ENCODE measurements at regions not wholly inside any gene's neighbourhood (a gene's known extent, or its start where the extent isn't known, plus 50 kb on each side); places are given as distances from the start of the nearest gene placed in this dataset.
A peak's percentile ranks its signal among the peaks of the same experiment; 100 is the strongest.
"Not testable (repeated sequence)": the region's sequence is repeated elsewhere in the genome, so short reads cannot be mapped to it uniquely, and the experiment has no call there.

- DNase-seq (ENCODE audit: extremely low read depth in 1 of 11, low read depth in 9 of 11, low spot score in 4 of 11), result no peak
These were observed 104.7 kb upstream of the GSE1 start for GRCh38 chr16:85508388-85508787.

GRCh38 chr16:85508993-85509392, 104.1 kb upstream of the GSE1 start:
- no peak for DNase-seq (ENCODE audit: extremely low read depth in 1 of 11, low read depth in 9 of 11, low spot score in 4 of 11)

DNA sequence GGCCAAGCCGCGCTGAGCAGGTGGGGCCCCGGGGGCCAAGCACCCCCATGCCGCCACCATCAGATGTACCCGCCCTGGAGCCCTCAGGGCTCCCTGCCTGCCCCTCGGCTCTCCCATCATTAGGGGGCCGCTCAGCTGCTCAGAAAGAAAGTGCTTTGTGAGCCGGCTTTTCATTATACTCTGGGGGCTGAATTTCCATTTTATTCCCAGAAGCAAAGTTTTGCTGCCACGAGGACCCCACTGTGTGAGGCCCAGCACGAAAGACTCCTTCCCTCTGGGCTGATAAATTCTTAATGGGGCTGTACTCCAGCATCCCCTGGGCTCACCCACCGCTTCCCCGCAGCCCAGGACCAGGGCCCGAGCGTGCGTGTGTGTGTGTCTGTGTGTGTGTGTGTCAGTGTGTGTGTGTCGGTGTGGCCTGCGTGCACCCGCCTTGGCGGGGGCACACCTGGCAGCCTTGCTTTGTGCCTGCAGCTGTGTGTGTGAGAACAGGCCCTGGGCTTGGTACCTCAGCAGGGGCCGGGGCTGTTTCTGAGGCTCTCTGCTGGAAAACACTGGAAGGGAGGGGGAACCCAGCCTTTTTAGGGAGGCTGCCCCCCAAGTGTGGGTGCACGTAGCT, 103.0 kb upstream of the GSE1 start:
- no peak for DNase-seq (ENCODE audit: extremely low read depth in 1 of 11, low read depth in 9 of 11, low spot score in 4 of 11)

GRCh38 chr16:85511938-85512807, 100.9 kb upstream of the GSE1 start:
- DNase-seq (ENCODE audit: extremely low read depth in 1 of 11, low read depth in 9 of 11, low spot score in 4 of 11), result no peak

DNA sequence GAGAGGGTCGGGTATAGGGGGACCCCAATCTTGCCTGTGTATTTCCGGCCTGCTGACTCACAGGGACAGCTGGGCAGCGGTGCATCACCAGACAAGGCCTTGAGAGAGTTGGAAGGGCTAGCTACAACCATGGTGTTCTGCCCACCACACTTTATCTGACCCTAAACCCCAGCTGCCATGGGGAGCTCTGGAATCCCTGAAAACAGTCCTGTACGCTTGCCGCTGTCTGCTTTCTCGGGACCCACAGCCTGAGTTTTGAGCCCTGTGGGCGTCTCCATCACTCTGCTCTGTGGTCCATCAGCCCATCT, 100.4 kb upstream of the GSE1 start:
- no peak for DNase-seq (ENCODE audit: extremely low read depth in 1 of 11, low read depth in 9 of 11, low spot score in 4 of 11)

DNA sequence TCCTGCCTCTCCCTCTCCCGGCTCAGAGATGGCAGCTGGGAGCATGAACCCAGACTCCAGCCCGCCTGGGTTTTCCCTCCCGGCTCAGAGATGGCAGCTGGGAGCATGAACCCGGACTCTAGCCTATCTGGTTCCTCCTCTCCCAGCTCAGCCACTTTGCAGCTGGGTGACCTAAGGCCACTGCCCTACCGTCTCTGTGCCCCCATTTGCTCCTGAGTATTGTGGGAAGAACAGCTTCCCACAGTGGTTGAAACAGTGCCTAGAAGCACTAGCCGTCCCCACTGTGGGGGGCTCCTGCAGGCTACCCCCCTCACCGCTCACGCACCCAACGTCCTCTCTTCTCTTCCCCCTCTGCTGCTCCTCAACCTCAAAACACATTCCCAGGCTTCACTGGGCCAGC, 99.9 kb upstream of the GSE1 start:
- DNase-seq (ENCODE audit: extremely low read depth in 1 of 11, low read depth in 9 of 11, low spot score in 4 of 11), result no peak

DNA sequence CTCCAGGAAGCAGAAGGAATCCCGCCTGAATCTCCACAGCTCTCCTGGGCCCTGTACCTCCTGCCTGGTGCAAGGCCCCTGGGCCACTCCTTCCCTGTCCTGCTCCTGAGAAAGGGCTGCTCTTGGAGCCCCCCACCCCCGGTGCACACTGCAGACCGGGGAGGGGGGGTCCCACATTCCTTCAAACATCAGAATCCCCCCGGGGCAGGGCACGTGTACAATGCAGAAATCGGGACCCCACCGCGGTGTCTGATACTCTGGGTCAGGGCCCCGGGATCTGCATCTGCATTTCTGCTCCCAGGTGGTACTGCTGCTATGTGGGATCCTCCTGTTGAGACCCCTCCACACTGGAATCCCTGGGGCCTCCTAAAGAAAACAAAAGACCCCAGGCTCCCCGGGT, 99.5 kb upstream of the GSE1 start:
- DNase-seq (ENCODE audit: extremely low read depth in 1 of 11, low read depth in 9 of 11, low spot score in 4 of 11), result no peak

- DNase-seq (ENCODE audit: extremely low read depth in 1 of 11, low read depth in 9 of 11, low spot score in 4 of 11), result no peak
These were observed 98.9 kb upstream of the GSE1 start for GRCh38 chr16:85514295-85514597.

- DNase-seq (ENCODE audit: extremely low read depth in 1 of 11, low read depth in 9 of 11, low spot score in 4 of 11), result no peak
These were observed 98.4 kb upstream of the GSE1 start for GRCh38 chr16:85514598-85515318.

DNA sequence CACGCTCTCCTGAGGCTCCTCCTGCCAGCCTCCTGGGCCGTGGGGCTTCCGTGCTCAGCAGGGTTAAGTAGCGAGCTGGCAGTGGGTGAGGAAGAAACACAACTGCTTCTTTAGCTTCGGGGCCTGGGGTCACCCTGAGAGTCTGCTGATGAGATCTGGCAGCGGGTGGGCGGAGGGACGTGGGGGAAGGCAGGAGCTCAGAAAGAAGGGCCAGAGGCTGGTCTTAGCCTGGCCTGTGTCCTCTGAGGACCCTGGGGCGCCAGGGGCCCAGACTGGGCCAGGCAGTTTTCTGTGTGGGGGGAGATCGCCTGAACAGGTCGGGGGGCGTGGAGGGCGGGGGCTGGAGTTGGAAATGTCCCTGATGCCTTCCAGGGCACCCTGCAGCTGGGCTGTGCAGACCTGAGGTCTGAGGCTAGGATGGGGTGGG, 97.8 kb upstream of the GSE1 start:
- DNase-seq (ENCODE audit: extremely low read depth in 1 of 11, low read depth in 9 of 11, low spot score in 4 of 11), result no peak

DNA sequence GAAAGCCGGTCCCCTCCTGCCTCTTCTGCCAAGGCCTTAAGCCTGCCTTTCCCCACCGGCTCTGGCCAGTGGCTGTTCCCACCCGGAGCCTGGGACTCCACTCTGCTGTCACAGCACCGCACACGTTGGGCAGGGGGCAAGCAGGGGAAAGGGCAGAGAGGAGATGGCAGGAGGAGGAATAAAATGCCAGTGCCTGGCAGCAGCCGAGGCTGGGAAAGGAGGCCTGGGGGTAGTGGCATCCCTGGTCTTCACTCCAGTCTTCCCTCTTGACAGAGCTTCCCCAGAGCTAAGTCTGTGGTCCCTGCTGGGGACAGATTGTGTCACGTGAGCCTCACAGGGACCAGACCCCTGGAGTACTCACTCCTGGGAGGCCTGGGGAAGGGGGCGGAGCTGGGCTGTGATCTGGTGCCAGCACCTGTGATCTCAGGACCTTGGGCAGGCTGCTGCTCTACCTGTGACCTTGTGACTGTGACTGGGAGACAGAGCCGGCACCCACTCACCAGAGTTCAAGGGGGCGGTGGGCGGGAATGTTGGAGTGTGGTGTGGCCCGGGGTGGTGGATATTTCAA, 97.2 kb upstream of the GSE1 start:
- no peak for DNase-seq (ENCODE audit: extremely low read depth in 1 of 11, low read depth in 9 of 11, low spot score in 4 of 11)

- DNase-seq (ENCODE audit: extremely low read depth in 1 of 11, low read depth in 9 of 11, low spot score in 4 of 11), result no peak
These were observed 96.0 kb upstream of the GSE1 start for GRCh38 chr16:85517154-85517553.

DNA sequence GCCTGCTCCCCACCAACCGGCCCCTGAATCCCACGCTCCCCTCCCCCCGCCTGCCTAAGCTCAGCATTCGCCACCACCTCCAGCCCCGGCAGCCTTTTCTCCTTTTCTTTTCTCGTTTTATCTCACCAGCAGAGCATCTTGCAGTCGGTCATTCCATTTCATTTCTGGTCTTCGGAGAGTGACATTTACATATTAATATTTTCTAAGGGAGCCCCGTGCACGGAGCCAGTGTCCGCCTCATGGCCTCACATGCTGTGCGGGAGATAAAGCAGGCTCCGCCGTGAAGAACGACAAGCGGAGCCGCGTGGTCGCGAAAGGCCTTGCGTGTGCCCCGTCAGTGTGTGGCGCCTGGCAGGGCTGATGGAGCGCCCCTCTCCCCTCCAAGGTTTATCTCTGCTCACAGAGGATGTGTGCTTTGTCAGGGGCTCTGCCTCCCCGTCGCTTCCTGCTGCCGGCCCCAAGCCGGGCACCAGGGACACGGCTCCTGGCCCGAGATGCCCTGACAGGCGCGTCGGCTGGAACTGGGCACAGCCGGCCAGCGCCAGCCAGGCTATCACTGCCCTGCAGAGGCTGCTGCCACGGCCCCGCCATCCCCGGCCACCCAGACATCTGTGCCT, 95.5 kb upstream of the GSE1 start:
- DNase-seq (ENCODE audit: extremely low read depth in 1 of 11, low read depth in 9 of 11, low spot score in 4 of 11), result no peak

DNA sequence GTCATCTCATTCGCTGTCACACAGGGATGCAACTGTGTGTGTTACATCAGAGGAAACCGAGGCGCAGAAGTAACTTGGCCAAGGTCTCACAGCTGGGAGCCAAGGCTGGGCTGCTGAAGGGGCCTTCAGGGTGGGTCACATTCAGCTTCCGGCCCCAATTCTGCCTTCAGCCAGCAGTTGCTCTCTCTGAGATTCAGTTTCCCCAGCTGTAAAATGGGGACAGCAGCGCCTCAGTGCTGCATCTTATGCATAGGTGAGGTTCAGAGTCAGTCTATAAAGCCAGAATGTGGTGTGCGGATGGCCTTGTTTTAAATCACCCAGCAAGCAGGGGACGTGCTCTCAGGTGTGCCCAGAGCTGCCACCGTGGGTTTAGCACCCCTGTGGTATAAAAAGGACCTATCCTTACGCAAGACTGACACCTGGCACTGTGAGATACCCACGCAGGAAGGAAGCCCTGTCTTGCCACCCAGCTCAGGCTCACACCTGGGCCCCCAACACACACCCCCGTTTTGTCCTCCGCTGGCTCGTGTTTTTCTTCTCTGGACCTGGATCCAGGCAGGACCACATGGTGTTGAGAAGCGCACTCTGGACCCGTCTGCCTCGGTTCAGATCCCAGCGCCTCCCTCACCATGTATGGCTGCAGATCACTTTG, 94.6 kb upstream of the GSE1 start:
- no peak for DNase-seq (ENCODE audit: extremely low read depth in 1 of 11, low read depth in 9 of 11, low spot score in 4 of 11)

DNA sequence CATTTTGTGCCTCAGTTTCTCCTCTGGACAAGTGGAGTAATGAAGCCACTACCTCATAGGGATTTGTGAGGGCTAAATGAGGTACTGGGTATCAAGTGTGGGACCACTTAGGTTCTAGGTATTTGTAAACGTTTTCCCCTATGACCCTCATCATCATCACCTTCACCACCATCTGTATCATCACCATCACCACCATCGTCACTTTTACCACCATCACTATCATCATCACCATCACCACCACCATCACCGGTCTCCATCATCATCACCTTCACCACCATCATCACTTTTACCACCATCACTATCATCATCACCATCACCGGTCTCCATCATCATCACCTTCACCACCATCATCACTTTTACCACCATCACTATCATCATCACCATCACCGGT, 94.1 kb upstream of the GSE1 start:
- not testable (repeated sequence) for DNase-seq (ENCODE audit: extremely low read depth in 1 of 11, low read depth in 9 of 11, low spot score in 4 of 11)

GRCh38 chr16:85519540-85520231, 93.4 kb upstream of the GSE1 start:
- no peak for DNase-seq (ENCODE audit: extremely low read depth in 1 of 11, low read depth in 9 of 11, low spot score in 4 of 11)

DNA sequence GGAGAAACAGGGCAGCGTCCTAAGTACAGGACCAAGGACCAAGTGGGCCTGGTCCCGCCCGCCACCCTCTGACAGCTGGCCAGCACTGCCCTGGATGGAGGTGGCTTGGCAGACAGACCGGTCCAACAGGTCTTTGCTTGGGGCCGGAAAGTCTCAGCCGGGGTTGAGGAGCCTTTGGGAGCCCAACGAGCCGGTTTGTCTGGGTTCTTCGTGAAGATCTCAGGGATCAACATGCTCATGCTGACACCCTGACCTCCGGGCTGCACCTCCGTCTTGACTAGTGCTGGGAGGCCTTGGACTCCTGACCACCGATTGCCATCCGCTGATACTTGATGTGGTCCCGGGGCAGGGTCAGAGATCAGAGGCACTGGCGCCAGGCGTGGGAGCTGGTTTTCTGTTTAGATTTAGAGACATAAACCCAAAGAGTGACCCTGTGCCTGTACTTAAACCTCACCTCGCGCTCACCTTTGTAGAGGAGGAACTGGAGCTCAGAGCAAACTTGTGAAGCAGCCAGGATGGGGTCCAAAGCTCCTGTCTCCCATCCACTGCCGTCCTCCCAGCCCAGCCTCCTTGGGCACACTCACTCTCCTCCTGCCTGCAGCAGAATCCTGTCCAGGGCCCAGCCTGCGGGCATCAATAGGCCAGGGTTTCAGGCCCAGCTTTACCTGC, 92.1 kb upstream of the GSE1 start:
- peak in 1 of 11 donors; percentile 54 for DNase-seq (ENCODE audit: extremely low read depth in 1 of 11, low read depth in 9 of 11, low spot score in 4 of 11)

Measured in renal cortex interstitium (tissue), 11 donors.